H1 (cell line): ENCODE measurements at regions not wholly inside any gene's neighbourhood (a gene's known extent, or its start where the extent isn't known, plus 50 kb on each side); places are given as distances from the start of the nearest gene placed in this dataset.

Experiments
- ASH2L ChIP-seq: fragments of 200-600, 300-600 bp; sonication (generic); IDR thresholded peaks from one replicate; pipeline ENCODE4 v1.7.1; 2017; ENCODE audit warnings: low read length
- BRCA1 ChIP-seq: IDR thresholded peaks from 2 replicates; pipeline ENCODE4 v1.6.1; 2012; ENCODE audit warnings: low read depth, low read length, improper control_type of control experiment
- CBX8 ChIP-seq: fragments of 300-800, 300-1000 bp; sonication (generic); IDR thresholded peaks from 2 replicates; pipeline ENCODE4 v1.7.1; 2016; ENCODE audit warnings: low read depth, low read length, borderline replicate concordance
- EP300 ChIP-seq, 2 experiments: IDR thresholded peaks; 1 replicate in 1 of 2; 2 replicates in 1 of 2; pipeline ENCODE4 v1.6.1; 2011 to 2012; ENCODE audit warnings: low read depth in 2 of 2, low read length in 2 of 2, mild to moderate bottlenecking in 2 of 2, borderline replicate concordance in 1 of 2, inconsistent platforms in 1 of 2, moderate library complexity in 1 of 2
- EZH2 ChIP-seq: fragments of 200-600 bp; sonication (generic); IDR thresholded peaks from 2 replicates; pipeline ENCODE4 v1.7.1; 2012; ENCODE audit warnings: low read depth, mild to moderate bottlenecking, moderate library complexity, low read length, inconsistent platforms; ENCODE audit not compliant: severe bottlenecking
- JUN ChIP-seq: IDR thresholded peaks from 2 replicates; pipeline ENCODE4 v1.6.1; 2011; ENCODE audit warnings: low read depth, mild to moderate bottlenecking, improper control_type of control experiment, low read length
- POLR2A ChIP-seq, 2 experiments: IDR thresholded peaks; 1 replicate in 1 of 2; 2 replicates in 1 of 2; pipeline ENCODE4 v1.6.1; 2011; ENCODE audit warnings: low read depth in 2 of 2, low read length in 2 of 2, mild to moderate bottlenecking in 2 of 2; ENCODE audit errors: control extremely low read depth in 1 of 2
- RAD21 ChIP-seq, 2 experiments: IDR thresholded peaks in 1 of 2; conservative IDR thresholded peaks in 1 of 2; 2 replicates each; pipeline ENCODE4 v1.6.1; 2011; ENCODE audit warnings: low read depth in 2 of 2, low read length in 2 of 2, improper control_type of control experiment in 1 of 2, inconsistent platforms in 1 of 2, mild to moderate bottlenecking in 1 of 2, moderate library complexity in 1 of 2
- SIN3A ChIP-seq, 2 experiments: IDR thresholded peaks in 1 of 2; conservative IDR thresholded peaks in 1 of 2; 2 replicates each; pipeline ENCODE4 v1.6.1; 2011 to 2012; ENCODE audit warnings: low read length in 2 of 2, improper control_type of control experiment in 1 of 2, low read depth in 1 of 2, mild to moderate bottlenecking in 1 of 2
- SP2 ChIP-seq: IDR thresholded peaks from 2 replicates; pipeline ENCODE4 v1.6.1; 2012; ENCODE audit warnings: mild to moderate bottlenecking, low read length, inconsistent platforms
- TAF1 ChIP-seq: IDR thresholded peaks from 2 replicates; pipeline ENCODE4 v1.6.1; 2011; ENCODE audit warnings: mild to moderate bottlenecking, low read depth, low read length
- USF2 ChIP-seq: IDR thresholded peaks from 2 replicates; pipeline ENCODE4 v1.6.1; 2011; ENCODE audit warnings: low read length, improper control_type of control experiment
- TF ChIP-seq, protein P1 (sequence below), 3 experiments: IDR thresholded peaks; 1 replicate in 2 of 3; 2 replicates in 1 of 3; pipeline versions ENCODE4 v1.5.1 to v1.6.1; 2011; ENCODE audit warnings: low read length in 3 of 3, mild to moderate bottlenecking in 3 of 3, inconsistent platforms in 2 of 3, low read depth in 1 of 3, moderate library complexity in 1 of 3; ENCODE audit not compliant: insufficient read depth in 1 of 3; ENCODE audit errors: control extremely low read depth in 1 of 3

GRCh38 chr6:4396044-4396443 lies 260.7 kb upstream of the ECI2 start:
- TF ChIP-seq SIN3A (conservative IDR thresholded peaks at IDR 0.05 in 1 of 2, IDR thresholded peaks at IDR 0.05 in 1 of 2; ENCODE audit: low read depth in 1 of 2, low read length in 2 of 2) (no peak), TAF1 (no peak), BRCA1 (no peak), SP2 (no peak), EZH2 (no peak), ASH2L (no peak), EP300 (IDR thresholded peaks at IDR 0.05; ENCODE audit: borderline replicate concordance in 1 of 2, low read depth in 2 of 2, low read length in 2 of 2) (no peak), RAD21 (IDR thresholded peaks at IDR 0.05 in 1 of 2, conservative IDR thresholded peaks at IDR 0.05 in 1 of 2; ENCODE audit: low read depth in 2 of 2, low read length in 2 of 2) (no peak), CBX8 (no peak), POLR2A (IDR thresholded peaks at IDR 0.05; ENCODE audit: control extremely low read depth in 1 of 2, low read depth in 2 of 2, low read length in 2 of 2) (no peak), USF2 (no peak), JUN (no peak)
- TF ChIP-seq, protein P1, sequence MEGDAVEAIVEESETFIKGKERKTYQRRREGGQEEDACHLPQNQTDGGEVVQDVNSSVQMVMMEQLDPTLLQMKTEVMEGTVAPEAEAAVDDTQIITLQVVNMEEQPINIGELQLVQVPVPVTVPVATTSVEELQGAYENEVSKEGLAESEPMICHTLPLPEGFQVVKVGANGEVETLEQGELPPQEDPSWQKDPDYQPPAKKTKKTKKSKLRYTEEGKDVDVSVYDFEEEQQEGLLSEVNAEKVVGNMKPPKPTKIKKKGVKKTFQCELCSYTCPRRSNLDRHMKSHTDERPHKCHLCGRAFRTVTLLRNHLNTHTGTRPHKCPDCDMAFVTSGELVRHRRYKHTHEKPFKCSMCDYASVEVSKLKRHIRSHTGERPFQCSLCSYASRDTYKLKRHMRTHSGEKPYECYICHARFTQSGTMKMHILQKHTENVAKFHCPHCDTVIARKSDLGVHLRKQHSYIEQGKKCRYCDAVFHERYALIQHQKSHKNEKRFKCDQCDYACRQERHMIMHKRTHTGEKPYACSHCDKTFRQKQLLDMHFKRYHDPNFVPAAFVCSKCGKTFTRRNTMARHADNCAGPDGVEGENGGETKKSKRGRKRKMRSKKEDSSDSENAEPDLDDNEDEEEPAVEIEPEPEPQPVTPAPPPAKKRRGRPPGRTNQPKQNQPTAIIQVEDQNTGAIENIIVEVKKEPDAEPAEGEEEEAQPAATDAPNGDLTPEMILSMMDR (IDR thresholded peaks at IDR 0.05; ENCODE audit: control extremely low read depth in 1 of 3, insufficient read depth in 1 of 3, low read depth in 1 of 3, low read length in 3 of 3), result no peak
